ENCODE measurements at regions not wholly inside any gene's neighbourhood (a gene's known extent, or its start where the extent isn't known, plus 50 kb on each side); places are given as distances from the start of the nearest gene placed in this dataset.

DNA sequence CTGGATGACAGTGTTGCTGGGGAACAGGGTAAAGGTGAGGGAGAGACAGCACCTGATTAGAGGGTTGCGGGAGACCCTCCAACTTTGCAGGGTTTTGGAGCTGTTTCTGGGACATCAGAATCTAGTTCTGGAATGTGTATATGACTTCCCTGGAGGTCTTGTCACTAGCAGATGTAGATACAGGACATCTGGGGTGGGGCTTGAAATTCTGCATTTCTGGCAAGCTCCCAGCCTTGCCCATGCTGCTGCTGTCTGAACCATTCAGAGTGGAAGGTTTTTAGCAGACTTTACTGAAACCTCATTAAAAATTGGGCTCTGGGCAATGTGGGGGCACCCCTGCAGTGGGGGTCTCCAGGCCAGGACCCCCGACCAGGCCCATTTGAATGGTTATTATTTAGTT lies 220.3 kb upstream of the SKOR2 start:
- Histone ChIP-seq H3K27ac (ENCODE audit: low read depth in 1 of 2, low read length in 2 of 2) (no peak overlapping the region), H3K9me3 (replicated peaks in 1 of 2; ENCODE audit: control insufficient read depth in 1 of 2, insufficient read depth in 1 of 2, low read length in 2 of 2) (no peaks in the 10 kb centered on the region), H3K79me2 (ENCODE audit: insufficient read depth, low read length) (no peaks in the 10 kb centered on the region), H3K9ac (ENCODE audit: insufficient read depth, low read length, poor library complexity, severe bottlenecking) (no peak overlapping the region), H3K4me1 (ENCODE audit: control insufficient read depth in 1 of 2, insufficient read depth in 2 of 2, low read length in 2 of 2) (no peaks in the 10 kb centered on the region), H4K20me1 (ENCODE audit: insufficient read depth, low read length) (no peaks in the 10 kb centered on the region), H3K4me2 (replicated peaks; ENCODE audit: extremely low read depth, low read length, poor library complexity, severe bottlenecking) (no peak overlapping the region), H3K4me3 (replicated peaks in 1 of 3; ENCODE audit: low read depth in 2 of 3, low read length in 3 of 3) (no peak overlapping the region), H3K36me3 (replicated peaks in 1 of 2; ENCODE audit: control insufficient read depth in 1 of 2, insufficient read depth in 2 of 2, low read length in 2 of 2) (no peaks in the 10 kb centered on the region), H3K27me3 (ENCODE audit: control insufficient read depth in 2 of 2, insufficient read depth in 2 of 2, low read length in 2 of 2) (no peaks in the 10 kb centered on the region), H2AFZ (ENCODE audit: insufficient read depth, low read depth, low read length, poor library complexity, severe bottlenecking) (no peak overlapping the region)
- intact Hi-C loops (cut with micrococcal nuclease), result no loop called here
- peaks cover 0 to 5% (median 2%) of the 10 kb centered on the region in 3 donors for H3K27me3 Mint-ChIP-seq (ENCODE audit: low read depth in 3 of 3)
- peaks cover 0 to 7% (median 1%) of the 10 kb centered on the region in 7 donors for H3K9me3 Mint-ChIP-seq
- DNase-seq, result no peak
- no peak overlapping the region for H3K4me3 Mint-ChIP-seq
- no peaks in the 10 kb centered on the region for H3K4me1 Mint-ChIP-seq
- H3K27ac Mint-ChIP-seq, result no peak overlapping the region
- H3K36me3 Mint-ChIP-seq, result no peaks in the 10 kb centered on the region
- 92% methylated on average over 1 of the region's 2 CpGs for WGBS (ENCODE audit: insufficient coverage)
- TF ChIP-seq, protein P1, sequence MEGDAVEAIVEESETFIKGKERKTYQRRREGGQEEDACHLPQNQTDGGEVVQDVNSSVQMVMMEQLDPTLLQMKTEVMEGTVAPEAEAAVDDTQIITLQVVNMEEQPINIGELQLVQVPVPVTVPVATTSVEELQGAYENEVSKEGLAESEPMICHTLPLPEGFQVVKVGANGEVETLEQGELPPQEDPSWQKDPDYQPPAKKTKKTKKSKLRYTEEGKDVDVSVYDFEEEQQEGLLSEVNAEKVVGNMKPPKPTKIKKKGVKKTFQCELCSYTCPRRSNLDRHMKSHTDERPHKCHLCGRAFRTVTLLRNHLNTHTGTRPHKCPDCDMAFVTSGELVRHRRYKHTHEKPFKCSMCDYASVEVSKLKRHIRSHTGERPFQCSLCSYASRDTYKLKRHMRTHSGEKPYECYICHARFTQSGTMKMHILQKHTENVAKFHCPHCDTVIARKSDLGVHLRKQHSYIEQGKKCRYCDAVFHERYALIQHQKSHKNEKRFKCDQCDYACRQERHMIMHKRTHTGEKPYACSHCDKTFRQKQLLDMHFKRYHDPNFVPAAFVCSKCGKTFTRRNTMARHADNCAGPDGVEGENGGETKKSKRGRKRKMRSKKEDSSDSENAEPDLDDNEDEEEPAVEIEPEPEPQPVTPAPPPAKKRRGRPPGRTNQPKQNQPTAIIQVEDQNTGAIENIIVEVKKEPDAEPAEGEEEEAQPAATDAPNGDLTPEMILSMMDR (IDR thresholded peaks at IDR 0.05), result no peak

DNA sequence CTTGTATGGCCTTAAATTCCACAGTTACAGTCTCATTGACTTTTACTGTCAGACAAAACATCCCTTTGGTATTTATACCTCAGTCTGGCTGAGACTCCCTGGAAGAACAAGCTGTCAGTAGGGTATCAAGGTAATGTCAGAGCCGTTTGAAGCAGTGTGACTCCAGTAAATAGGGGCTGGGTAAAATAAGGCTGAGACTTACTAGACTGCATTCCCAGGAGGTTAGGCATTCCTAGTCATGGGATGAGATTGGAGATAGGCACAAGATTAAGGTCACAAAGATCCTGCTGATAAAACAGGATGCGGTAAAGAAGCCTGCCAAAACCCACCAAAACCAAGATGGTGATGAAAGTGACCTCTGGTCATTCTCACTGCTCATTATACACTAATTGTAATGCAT lies 219.5 kb upstream of the SKOR2 start:
- 56% methylated on average over 1 of the region's 2 CpGs for WGBS (ENCODE audit: insufficient coverage)
- Mint-ChIP-seq H3K4me1 (no peaks in the 10 kb centered on the region), H3K27me3 (ENCODE audit: low read depth in 3 of 3) (peaks cover 0 to 6% (median 1%) of the 10 kb centered on the region in 3 donors), H3K4me3 (no peak overlapping the region), H3K9me3 (peaks cover 0 to 6% (median 1%) of the 10 kb centered on the region in 7 donors), H3K36me3 (no peaks in the 10 kb centered on the region), H3K27ac (no peak overlapping the region)
- no peaks in the 10 kb centered on the region for H3K27me3 ChIP-seq (ENCODE audit: control insufficient read depth in 2 of 2, insufficient read depth in 2 of 2, low read length in 2 of 2)
- H3K27ac ChIP-seq (ENCODE audit: low read depth in 1 of 2, low read length in 2 of 2), result no peak overlapping the region
- H3K79me2 ChIP-seq (ENCODE audit: insufficient read depth, low read length), result no peaks in the 10 kb centered on the region
- TF ChIP-seq, protein P1 (IDR thresholded peaks at IDR 0.05), result no peak
- no peak overlapping the region for H2AFZ ChIP-seq (ENCODE audit: insufficient read depth, low read depth, low read length, poor library complexity, severe bottlenecking)
- no peaks in the 10 kb centered on the region for H4K20me1 ChIP-seq (ENCODE audit: insufficient read depth, low read length)
- intact Hi-C loops (cut with micrococcal nuclease), result no loop called here
- no peak for DNase-seq
- H3K9ac ChIP-seq (ENCODE audit: insufficient read depth, low read length, poor library complexity, severe bottlenecking), result no peak overlapping the region
- peaks cover 0 to 3% of the 10 kb centered on the region in 2 donors for H3K9me3 ChIP-seq (replicated peaks in 1 of 2; ENCODE audit: control insufficient read depth in 1 of 2, insufficient read depth in 1 of 2, low read length in 2 of 2)
- no peak overlapping the region for H3K4me3 ChIP-seq (replicated peaks in 1 of 3; ENCODE audit: low read depth in 2 of 3, low read length in 3 of 3)
- H3K4me2 ChIP-seq (replicated peaks; ENCODE audit: extremely low read depth, low read length, poor library complexity, severe bottlenecking), result no peak overlapping the region
- H3K36me3 ChIP-seq (replicated peaks in 1 of 2; ENCODE audit: control insufficient read depth in 1 of 2, insufficient read depth in 2 of 2, low read length in 2 of 2), result no peaks in the 10 kb centered on the region
- no peaks in the 10 kb centered on the region for H3K4me1 ChIP-seq (ENCODE audit: control insufficient read depth in 1 of 2, insufficient read depth in 2 of 2, low read length in 2 of 2)
